Uterus (tissue), 3 donors: ENCODE measurements at regions not wholly inside any gene's neighbourhood (a gene's known extent, or its start where the extent isn't known, plus 50 kb on each side); places are given as distances from the start of the nearest gene placed in this dataset.
A peak's percentile ranks its signal among the peaks of the same experiment; 100 is the strongest.

ENCODE experiments used
- DNase-seq, 2 donors: peaks; one replicate each; pipeline ENCODE4 v3.0.0-alpha.2; 2019 to 2020
- H3K27ac ChIP-seq, 2 donors: fragments of 200-600 bp; sonication (generic); 1 replicate in 1 of 2; 2 replicates in 1 of 2; pipeline ENCODE4 v1.5.1; 2016 to 2018
- H3K27me3 ChIP-seq, 2 donors: fragments of 200-600 bp; sonication (generic); one replicate each; pipeline ENCODE4 v1.5.1; 2018 to 2019; ENCODE audit warnings: control low read depth in 1 of 2
- H3K36me3 ChIP-seq, 2 donors: fragments of 200-600 bp; sonication (generic); one replicate each; pipeline ENCODE4 v1.5.1; 2019; ENCODE audit warnings: control low read depth in 1 of 2
- H3K4me1 ChIP-seq, 2 donors: fragments of 200-600 bp; sonication (generic); one replicate each; pipeline ENCODE4 v1.5.1; 2018 to 2019; ENCODE audit warnings: control low read depth in 1 of 2
- H3K4me3 ChIP-seq, 2 donors: fragments of 200-600 bp; sonication (generic); 1 replicate in 1 of 2; 2 replicates in 1 of 2; pipeline ENCODE4 v1.5.1; 2018 to 2019; ENCODE audit warnings: mild to moderate bottlenecking in 1 of 2
- H3K9me3 ChIP-seq, 2 donors: fragments of 200-600 bp; sonication (generic); one replicate each; pipeline ENCODE4 v1.5.1; 2019; ENCODE audit warnings: control low read depth in 1 of 2
- CTCF ChIP-seq, 4 experiments: fragments of 200-600 bp in 2 of 4; fragments of 450-650 bp in 2 of 4; sonication (generic) in 2 of 4; IDR thresholded peaks; one replicate each; pipeline ENCODE4 v1.5.1; 2016 to 2019; ENCODE audit warnings: antibody characterized with exemption in 4 of 4, mild to moderate bottlenecking in 2 of 4, moderate library complexity in 1 of 4
- POLR2A ChIP-seq, 2 donors: fragments of 450-650 bp; IDR thresholded peaks; one replicate each; pipeline ENCODE4 v1.6.1; 2016; ENCODE audit warnings: antibody characterized with exemption in 2 of 2, mild to moderate bottlenecking in 1 of 2, moderate library complexity in 1 of 2
- intact Hi-C: fragments of 100-400 bp; cut with DNase I; formaldehyde crosslinking; loops from one replicate; pipeline ENCODE4 v1.15.1; 2023; ENCODE audit warnings: low total_unique reads
- donor health status: DM: yes; HTN: yes; CAD: no.

GRCh38 chr16:88317613-88317965 is 65.2 kb upstream of the ZNF469 start:
- intact Hi-C loops, result no loop called here
- H3K27ac ChIP-seq, result peak overlapping the region; percentile 65 to 78
- TF ChIP-seq CTCF (IDR thresholded peaks at IDR 0.05) (no peak), POLR2A (IDR thresholded peaks at IDR 0.05) (no peak)
- no peaks in the 10 kb centered on the region for H3K36me3 ChIP-seq
- DNase-seq, result peak; percentile 63 to 73
- H3K27me3 ChIP-seq, result no peaks in the 10 kb centered on the region
- H3K4me1 ChIP-seq, result peaks cover 0 to 10% of the 10 kb centered on the region in 2 donors
- H3K4me3 ChIP-seq, result no peak overlapping the region
- H3K9me3 ChIP-seq, result no peaks in the 10 kb centered on the region

GRCh38 chr16:88318051-88318450 is 64.7 kb upstream of the ZNF469 start:
- no peak for DNase-seq
- no peak for TF ChIP-seq CTCF (IDR thresholded peaks at IDR 0.05)
- no peak for TF ChIP-seq POLR2A (IDR thresholded peaks at IDR 0.05)
- no peaks in the 10 kb centered on the region for H3K27me3 ChIP-seq
- no peak overlapping the region for H3K4me3 ChIP-seq
- H3K4me1 ChIP-seq, result peaks cover 0 to 10% of the 10 kb centered on the region in 2 donors
- intact Hi-C loops, result no loop called here
- peak overlapping the region; percentile 65 to 78 for H3K27ac ChIP-seq
- no peaks in the 10 kb centered on the region for H3K9me3 ChIP-seq
- no peaks in the 10 kb centered on the region for H3K36me3 ChIP-seq

GRCh38 chr16:88318521-88318920 is 64.2 kb upstream of the ZNF469 start:
- Histone ChIP-seq H3K4me1 (peaks cover 0 to 10% of the 10 kb centered on the region in 2 donors), H3K27ac (peak overlapping the region; percentile 65 to 78), H3K27me3 (no peaks in the 10 kb centered on the region)

GRCh38 chr16:88319116-88319965 is 63.4 kb upstream of the ZNF469 start:
- TF ChIP-seq POLR2A (IDR thresholded peaks at IDR 0.05) (no peak), CTCF (IDR thresholded peaks at IDR 0.05) (no peak)
- intact Hi-C loops, result no loop called here
- Histone ChIP-seq H3K4me3 (no peak overlapping the region), H3K36me3 (no peaks in the 10 kb centered on the region), H3K27ac (peak overlapping the region in 1 of 2 donors; percentile 78), H3K9me3 (no peaks in the 10 kb centered on the region), H3K4me1 (peaks cover 0 to 10% of the 10 kb centered on the region in 2 donors), H3K27me3 (no peaks in the 10 kb centered on the region)
- DNase-seq, result no peak

More at GRCh38 chr16:88318521-88318920, 64.2 kb upstream of the ZNF469 start:
- no peak for TF ChIP-seq CTCF (IDR thresholded peaks at IDR 0.05)
- no peak for TF ChIP-seq POLR2A (IDR thresholded peaks at IDR 0.05)
- Histone ChIP-seq H3K9me3 (no peaks in the 10 kb centered on the region), H3K36me3 (no peaks in the 10 kb centered on the region), H3K4me3 (no peak overlapping the region)
- intact Hi-C loops, result no loop called here
- DNase-seq, result peak; percentile 63 to 74

- TF ChIP-seq CTCF (IDR thresholded peaks at IDR 0.05) (no peak), POLR2A (IDR thresholded peaks at IDR 0.05) (no peak)
- Histone ChIP-seq H3K27ac (no peak overlapping the region), H3K36me3 (no peaks in the 10 kb centered on the region), H3K4me1 (peaks cover 0 to 6% of the 10 kb centered on the region in 2 donors), H3K27me3 (no peaks in the 10 kb centered on the region), H3K9me3 (no peaks in the 10 kb centered on the region), H3K4me3 (no peak overlapping the region)
- no peak for DNase-seq
- intact Hi-C loops, result no loop called here
These were observed 61.7 kb upstream of the ZNF469 start for GRCh38 chr16:88320947-88321634.
